ENCODE measurements at regions not wholly inside any gene's neighbourhood (a gene's known extent, or its start where the extent isn't known, plus 50 kb on each side); places are given as distances from the start of the nearest gene placed in this dataset.

DNA sequence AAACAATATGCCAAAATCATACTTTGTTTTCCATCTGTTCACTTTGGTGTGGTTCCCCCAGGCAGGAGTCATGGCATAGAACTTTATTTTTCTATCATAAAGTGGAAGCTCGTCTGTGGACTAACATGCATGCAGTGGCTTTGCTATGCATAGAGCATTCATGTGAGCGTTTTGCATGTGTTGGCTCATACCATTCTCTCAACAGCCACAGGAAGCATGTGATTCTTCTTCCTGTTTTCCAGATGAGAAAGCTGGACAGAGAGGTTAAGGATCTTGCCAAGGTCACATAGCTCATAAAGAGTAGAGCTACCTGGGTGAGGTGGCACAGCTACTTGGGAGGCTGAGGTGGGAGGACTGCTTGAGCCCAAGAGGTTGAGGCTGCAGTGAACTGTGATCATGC lies 123.4 kb upstream of the HDGFL1 start:
- H3K27me3 ChIP-seq (ENCODE audit: insufficient read depth, low read length) = no peaks in the 10 kb centered on the region
- H3K79me2 ChIP-seq (ENCODE audit: insufficient read depth, low read length) = no peaks in the 10 kb centered on the region
- H2BK15ac ChIP-seq (ENCODE audit: low read depth, low read length) = no peak overlapping the region
- H2BK120ac ChIP-seq (ENCODE audit: low read depth, low read length, poor library complexity, severe bottlenecking) = no peak overlapping the region
- H2BK20ac ChIP-seq (ENCODE audit: low read depth, low read length, poor library complexity, severe bottlenecking) = no peak overlapping the region
- H2BK5ac ChIP-seq (ENCODE audit: insufficient read length, low read length) = no peak overlapping the region
- no peaks in the 10 kb centered on the region for H4K20me1 ChIP-seq (ENCODE audit: control insufficient read depth, insufficient read depth, insufficient read length)
- peaks cover 0 to 5% (median 0%) of the 10 kb centered on the region in 3 experiments; a peak in 3 of 7 replicates for H3K36me3 Mint-ChIP-seq (ENCODE audit: insufficient read depth in 1 of 3, low read depth in 3 of 3)
- H3K18ac ChIP-seq (ENCODE audit: insufficient read length, low read depth, low read length) = no peak overlapping the region
- H3K4me2 ChIP-seq (ENCODE audit: insufficient read depth, insufficient read length, low read length) = no peak overlapping the region
- no peak overlapping the region for H4K8ac ChIP-seq (replicated peaks; ENCODE audit: insufficient read length, low read depth, low read length)
- H3K14ac ChIP-seq (ENCODE audit: insufficient read depth, low read length) = no peak overlapping the region
- H3K27ac ChIP-seq (ENCODE audit: insufficient read length, low read depth, low read length) = no peak overlapping the region
- no peaks in the 10 kb centered on the region for H3K27me3 Mint-ChIP-seq (ENCODE audit: low read depth)
- H3K4me3 Mint-ChIP-seq = no peak overlapping the region
- WGBS (ENCODE audit: extremely low coverage, insufficient read length, low lambda C conversion rate) = no CpG with 5 or more reads among the region's 2 CpGs
- no peak overlapping the region for H3K4ac ChIP-seq (ENCODE audit: low read depth, low read length)
- no peak overlapping the region for H3K27ac Mint-ChIP-seq
- no peak overlapping the region for H3K23ac ChIP-seq (ENCODE audit: insufficient read length, low read depth, low read length)
- no peak overlapping the region for H2AK5ac ChIP-seq (ENCODE audit: insufficient read length, low read length)
- TF ChIP-seq, protein P1, sequence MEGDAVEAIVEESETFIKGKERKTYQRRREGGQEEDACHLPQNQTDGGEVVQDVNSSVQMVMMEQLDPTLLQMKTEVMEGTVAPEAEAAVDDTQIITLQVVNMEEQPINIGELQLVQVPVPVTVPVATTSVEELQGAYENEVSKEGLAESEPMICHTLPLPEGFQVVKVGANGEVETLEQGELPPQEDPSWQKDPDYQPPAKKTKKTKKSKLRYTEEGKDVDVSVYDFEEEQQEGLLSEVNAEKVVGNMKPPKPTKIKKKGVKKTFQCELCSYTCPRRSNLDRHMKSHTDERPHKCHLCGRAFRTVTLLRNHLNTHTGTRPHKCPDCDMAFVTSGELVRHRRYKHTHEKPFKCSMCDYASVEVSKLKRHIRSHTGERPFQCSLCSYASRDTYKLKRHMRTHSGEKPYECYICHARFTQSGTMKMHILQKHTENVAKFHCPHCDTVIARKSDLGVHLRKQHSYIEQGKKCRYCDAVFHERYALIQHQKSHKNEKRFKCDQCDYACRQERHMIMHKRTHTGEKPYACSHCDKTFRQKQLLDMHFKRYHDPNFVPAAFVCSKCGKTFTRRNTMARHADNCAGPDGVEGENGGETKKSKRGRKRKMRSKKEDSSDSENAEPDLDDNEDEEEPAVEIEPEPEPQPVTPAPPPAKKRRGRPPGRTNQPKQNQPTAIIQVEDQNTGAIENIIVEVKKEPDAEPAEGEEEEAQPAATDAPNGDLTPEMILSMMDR (conservative IDR thresholded peaks at IDR 0.05) = no peak
- no peak overlapping the region for H4K91ac ChIP-seq (ENCODE audit: insufficient read length, low read depth, low read length)
- H3K56ac ChIP-seq (ENCODE audit: insufficient read length, low read depth, low read length) = no peak overlapping the region
- no peak overlapping the region for H2AFZ ChIP-seq (ENCODE audit: low read length)
- no peaks in the 10 kb centered on the region for H3K23me2 ChIP-seq (ENCODE audit: insufficient read length, low read depth, low read length, poor library complexity, severe bottlenecking)
- no peaks in the 10 kb centered on the region for H3K9me3 ChIP-seq (ENCODE audit: control insufficient read depth, low read depth, low read length)
- no peaks in the 10 kb centered on the region for H3K9me3 Mint-ChIP-seq
- no peak for DNase-seq
- no peak overlapping the region for H2BK12ac ChIP-seq (ENCODE audit: insufficient read length, low read depth, low read length)
- peaks cover 17 to 19% of the 10 kb centered on the region in 2 experiments for H3K4me1 Mint-ChIP-seq
- no peaks in the 10 kb centered on the region for H3K79me1 ChIP-seq (ENCODE audit: insufficient read depth, low read depth, low read length, poor library complexity, severe bottlenecking)
- H3T11ph ChIP-seq (ENCODE audit: low read length) = no peak overlapping the region
- H4K5ac ChIP-seq (ENCODE audit: insufficient read length, low read depth, low read length) = no peak overlapping the region
- no peaks in the 10 kb centered on the region; the same call in 1 of the 2 replicates for H3K4me1 ChIP-seq (ENCODE audit: insufficient read depth, low read length)
- no peak overlapping the region for H3K9ac ChIP-seq (ENCODE audit: extremely low read depth, insufficient read length, low read length)
